GM18861 (cell line): ENCODE measurements at regions not wholly inside any gene's neighbourhood (a gene's known extent, or its start where the extent isn't known, plus 50 kb on each side); places are given as distances from the start of the nearest gene placed in this dataset.

Experiments used
- ATAC-seq: cut with Tn5 transposase; IDR thresholded peaks from one replicate; pipeline ENCODE4 v1.9.1; 2021; ENCODE audit not compliant: unreplicated experiment

DNA sequence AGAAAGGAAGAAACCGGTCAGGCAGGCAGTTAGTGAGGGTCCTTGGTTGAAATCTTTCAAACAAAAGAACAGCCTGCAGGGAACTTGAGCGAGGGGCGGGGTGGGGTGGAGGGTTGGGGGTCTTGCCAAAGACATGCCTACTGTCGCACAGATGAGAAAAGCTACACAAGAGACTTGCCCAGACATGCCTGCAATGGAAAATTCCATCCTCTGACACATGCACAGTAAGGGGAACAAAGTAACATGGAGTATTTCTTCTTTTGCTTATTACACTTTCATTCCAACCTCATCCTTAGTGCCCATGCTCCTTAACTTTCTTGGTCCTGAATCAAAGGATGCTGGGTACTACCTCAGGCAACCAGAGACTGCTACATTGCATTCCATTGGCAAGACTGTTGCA lies 1491.2 kb downstream of the STIM2 start:
- no peak for ATAC-seq

DNA sequence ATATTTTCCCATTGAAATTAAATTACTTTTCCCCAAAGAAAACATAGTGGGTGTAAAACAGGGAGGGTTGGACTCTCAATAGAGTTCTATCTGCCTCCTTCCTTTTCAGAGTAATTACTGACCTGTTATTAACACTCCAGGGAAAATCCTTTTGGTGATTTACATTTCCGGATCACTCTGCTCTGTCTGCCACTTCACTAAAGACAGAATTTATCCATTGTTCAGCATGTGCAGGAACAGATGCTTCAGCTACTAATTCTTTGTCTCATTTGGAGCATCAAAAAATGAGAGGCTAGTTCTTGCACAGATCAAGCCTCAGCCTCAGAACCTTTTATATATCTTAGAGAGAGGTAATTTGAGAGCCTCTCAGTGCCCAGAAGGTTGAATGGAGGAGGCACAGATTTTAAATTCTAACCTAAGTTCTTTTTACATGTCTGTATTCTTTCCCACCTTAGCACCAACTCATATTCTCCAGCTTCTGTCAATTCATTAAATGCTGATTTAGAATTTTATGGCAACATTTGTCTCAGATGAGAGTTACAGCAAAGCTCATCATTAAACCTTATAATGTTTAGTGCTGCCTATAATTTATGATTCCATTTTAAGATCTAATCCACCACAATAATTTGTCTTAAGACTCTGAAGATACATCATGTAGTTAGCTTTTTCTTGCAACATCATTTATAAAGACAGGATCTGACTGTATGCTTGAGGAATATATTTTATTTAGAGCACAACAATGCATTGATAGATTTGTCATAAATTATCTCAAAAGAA lies 1494.4 kb downstream of the STIM2 start:
- no peak for ATAC-seq

DNA sequence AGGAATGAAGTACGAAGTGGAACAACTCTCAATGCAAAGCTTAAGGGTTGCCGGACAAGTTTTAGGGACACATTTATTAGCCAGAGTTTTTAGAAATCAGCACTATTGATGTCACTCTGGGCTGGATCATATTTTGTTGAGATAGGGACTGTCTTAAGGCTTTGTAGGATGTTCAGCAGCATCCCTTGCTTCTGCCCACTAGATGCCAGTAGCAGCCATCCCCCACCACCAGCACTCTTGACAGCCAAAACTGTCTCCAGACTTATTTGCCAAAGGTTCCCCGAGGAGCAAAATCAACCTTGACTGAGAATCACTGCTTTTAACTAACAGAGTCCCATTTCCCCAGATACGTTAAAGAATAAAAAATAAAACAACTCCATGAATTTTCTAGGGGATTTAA lies 1497.3 kb downstream of the STIM2 start:
- no peak for ATAC-seq

DNA sequence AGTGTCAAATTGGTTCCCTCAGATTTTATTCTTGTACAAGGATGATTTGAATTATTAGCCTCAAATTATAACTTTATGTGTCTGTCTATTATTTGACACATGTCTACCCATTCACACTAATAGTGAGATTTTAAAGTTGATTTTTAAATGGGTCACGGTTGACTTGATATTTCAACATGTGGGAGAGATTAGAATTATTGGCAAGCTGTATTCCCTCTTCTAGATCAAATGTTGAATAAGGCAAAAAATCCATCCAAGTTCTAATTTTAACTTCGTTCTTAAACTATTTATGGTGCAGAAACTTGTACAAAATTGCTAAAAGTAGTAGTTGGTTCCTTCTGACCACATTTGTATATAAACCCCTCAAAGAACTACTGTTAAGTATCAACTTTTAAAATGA lies 1498.0 kb downstream of the STIM2 start:
- no peak for ATAC-seq

DNA sequence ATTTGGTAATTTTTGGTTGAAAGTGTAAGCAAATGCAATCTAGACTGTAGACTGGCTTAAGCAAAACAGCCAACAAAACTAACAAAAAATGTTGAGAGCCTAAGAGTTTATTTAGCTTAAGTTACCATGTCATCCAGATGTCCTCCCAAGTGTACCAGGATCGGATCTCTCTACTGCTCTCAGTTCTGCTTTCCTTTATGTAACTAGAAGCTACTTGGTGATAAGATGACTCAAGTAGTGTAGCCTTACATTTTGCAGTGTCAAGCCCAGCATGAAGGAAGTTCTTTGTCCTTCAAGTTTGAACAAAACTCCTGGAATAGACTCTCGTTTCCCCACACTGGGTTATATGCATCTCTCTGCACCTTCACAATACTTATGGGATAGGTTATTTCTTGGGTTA lies 1500.0 kb downstream of the STIM2 start:
- no peak for ATAC-seq

DNA sequence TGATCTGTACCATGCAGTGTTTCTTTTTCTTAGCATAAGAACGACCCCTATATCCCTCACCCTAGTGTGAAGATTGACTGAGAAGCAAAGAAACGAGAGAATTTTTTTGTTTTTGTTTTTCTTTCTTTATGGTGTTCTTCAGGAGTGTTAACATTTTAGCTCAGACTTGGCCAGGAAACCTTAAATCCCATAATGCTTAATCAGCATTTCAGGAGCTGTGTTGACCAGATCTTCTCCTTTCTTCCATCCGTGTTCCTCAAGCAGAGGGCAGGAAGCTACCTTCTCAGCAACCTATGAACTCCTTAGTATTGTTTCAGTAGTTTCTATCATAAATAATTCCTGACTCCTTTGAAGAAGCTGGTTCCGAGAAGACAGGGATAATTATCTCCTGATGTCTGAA lies 1501.5 kb downstream of the STIM2 start:
- ATAC-seq = no peak

DNA sequence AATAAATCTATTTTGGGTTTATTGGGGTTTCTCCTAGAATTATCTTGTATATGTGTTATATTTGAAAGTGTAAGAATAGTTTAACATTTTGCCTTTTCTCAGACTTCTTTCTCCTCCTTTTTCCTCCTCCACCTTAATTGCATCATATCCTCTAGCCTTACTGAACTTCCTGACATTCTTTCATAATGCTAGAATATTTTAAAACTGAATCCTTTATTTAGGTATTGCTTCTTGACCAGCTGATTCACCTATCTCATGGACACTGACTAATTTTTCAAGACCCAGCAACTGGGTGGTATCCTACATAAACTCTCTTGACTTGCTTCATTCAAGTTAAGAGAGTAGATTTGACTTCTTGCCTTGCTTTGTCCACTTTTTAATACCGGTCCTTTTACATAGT lies 1508.9 kb downstream of the STIM2 start:
- no peak for ATAC-seq

DNA sequence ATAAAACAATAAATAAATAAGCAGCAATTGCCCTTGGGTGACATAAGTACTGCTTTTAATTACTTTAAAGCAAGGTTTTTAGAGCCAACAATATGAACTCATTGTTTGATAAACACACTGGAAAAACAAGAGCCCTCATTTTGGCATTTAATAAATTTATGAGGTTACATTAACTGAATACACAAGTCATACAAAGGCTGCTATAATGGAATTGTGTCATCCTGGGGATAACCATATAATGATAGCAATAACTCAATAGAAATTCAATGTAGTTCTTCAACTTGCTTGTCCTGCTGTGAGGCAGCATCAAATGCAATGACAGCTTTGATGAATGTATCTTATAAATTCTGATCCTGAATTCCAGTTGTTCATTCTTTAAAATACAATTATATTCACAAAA lies 1512.5 kb downstream of the STIM2 start:
- no peak for ATAC-seq

DNA sequence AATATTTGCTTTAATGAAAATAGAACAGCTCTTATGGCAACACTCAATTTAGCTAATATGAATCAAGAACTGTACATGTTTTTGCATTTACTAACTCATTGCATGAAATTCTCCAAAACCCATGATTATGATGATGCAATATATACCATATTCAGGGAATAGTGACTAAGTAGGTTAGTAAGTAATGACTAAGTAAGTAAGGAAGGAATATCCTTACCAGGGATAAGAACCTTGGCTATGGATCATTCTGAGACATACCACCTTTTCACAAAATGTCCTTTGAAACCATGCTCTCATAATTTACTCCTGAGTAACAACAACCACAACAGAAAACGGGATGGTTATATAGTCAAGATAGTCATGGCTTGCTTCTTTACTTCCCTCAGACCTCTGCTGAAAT lies 1513.0 kb downstream of the STIM2 start:
- no peak for ATAC-seq

DNA sequence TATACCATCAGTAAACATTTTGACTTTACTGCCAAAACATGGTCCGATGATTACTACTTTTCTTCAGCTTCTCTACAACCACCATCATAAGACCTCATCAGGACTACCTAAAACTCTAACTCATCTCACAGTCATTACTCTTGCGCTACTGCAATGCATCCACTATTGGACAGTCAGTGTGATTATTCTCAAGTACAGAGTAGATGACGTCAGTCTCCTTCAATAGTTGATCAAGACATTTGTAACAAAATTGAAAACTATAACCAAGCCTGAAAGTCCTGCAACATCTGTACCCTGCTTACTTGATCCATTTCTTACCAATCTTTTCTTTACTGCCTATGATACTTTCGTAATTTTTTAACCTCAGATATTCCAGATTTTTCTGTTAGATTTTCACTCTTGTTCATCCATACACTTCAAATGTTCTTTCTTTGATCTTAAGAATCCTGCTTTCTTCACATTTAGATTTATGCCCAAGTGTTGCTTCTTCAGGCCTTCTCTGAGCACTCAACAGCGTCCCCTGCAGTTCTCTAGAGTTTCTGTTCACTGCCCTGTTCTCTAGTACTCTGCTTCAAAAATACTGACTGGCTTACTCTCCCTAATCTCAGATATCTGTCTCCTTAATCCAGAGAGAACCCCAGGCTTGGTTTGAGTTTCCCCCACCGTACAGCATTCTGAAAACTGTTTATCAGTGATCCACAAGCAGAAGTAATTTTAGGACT lies 1517.6 kb downstream of the STIM2 start:
- no peak for ATAC-seq

DNA sequence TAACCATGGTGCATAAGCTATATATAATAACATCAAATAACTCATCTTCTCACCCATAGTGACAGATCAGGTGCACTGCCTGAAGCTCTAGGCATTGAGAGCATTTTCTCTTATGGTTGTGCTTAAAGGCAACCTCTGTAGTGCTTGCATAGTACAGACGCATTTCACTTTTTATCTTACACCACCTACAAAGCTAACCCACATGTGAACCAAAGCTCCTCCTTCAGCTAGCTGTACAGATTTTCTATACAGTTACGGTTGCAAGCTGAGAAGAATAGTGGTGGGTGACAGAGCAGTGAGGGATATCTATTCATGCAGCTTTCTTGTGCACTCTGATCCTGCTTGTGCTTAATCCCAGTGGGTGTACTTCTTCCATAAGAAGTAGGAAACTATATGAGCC lies 1525.2 kb downstream of the STIM2 start:
- no peak for ATAC-seq

DNA sequence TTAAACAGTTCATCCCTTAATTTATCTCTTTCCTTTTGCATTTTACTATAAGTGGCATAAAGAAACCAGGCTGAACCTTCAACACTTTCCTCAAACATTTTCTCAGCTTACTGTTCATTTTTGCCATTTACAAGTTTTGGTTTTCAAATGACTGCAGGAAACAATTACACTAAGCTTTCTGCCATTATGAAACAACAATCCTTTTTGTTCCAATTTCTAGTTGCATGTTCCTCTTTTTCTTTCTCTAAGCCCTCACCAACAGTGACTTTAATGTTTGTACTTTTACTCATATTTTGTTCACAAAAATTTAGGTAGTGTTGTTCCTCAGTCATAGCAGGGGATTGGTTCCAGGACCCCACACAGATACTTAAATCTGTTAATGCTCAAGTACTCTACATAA lies 1526.1 kb downstream of the STIM2 start:
- no peak for ATAC-seq

DNA sequence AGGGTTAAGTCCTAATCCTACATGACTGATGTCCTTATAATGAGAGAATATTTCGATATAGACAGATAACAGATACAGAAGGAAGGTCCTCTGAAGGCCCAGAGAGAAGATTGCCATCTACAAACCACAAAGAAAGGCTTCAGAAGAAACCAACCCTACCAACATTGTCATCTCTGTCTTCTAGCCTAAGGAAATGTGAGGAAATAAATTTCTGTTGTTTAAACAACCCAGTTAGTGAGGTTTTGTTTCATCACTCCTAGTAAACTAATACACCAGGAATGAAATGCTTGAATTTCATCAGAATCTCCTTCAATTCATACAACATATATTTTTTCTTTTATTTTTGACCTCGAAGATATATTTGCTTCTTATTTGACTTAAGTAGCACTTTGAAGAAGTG lies 1527.8 kb downstream of the STIM2 start:
- ATAC-seq = no peak

DNA sequence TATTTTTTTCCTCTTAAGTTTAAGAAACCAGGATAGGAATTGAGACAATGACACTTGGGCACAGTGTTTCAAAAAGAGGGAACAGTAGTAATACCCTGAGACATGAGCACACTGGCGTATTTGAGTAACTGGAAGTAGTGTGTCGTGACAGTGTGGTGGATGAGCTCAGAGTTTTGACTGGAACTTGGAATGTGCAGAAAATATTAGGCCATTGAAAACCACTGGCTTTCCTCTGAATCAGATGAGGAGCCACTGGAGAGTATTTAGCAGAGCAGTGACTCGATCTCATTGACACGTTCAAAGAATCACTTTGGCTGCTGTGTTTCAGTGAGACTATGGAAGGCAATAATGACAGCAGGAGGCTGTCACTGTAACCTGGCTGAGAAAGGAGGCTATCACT lies 1531.2 kb downstream of the STIM2 start:
- ATAC-seq = no peak

DNA sequence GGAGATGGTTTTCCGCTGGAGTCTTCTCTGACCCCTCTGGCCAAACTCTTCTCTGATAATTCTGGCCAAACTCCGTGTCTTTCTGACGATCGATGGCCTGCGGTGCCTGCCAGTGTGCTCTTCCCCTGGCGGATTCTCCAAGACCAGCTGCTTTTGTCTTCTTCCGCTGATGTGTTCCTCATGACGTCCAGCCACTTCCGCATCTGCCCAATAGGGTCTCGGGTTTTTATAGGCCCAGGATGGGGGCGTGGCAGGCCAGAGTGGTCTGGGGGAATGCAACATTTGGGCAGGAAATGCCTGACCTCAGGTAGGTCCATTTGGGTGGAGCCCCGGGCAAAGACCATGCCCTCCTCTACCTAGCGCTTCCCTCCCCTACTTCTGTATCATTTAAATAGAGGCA lies 1542.1 kb downstream of the STIM2 start:
- no peak for ATAC-seq

DNA sequence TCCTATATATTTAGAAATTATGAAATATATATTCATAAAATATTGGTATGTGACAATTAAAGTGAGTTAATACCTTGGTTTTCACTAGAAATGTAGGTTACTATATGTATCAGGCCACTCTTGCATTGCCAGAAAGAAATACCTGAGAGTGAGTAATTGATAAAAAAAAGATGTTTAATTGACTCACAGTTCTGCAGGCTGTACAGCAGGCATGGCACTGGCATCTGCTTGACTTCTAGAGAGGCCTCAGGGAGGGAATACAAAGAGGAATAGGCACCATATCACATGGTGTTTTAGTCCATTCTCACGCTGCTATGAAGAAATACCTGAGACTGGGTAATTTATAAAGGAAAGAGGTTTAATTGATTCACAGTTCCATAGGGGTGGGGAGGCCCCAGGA lies 1560.6 kb downstream of the STIM2 start:
- ATAC-seq = no peak

DNA sequence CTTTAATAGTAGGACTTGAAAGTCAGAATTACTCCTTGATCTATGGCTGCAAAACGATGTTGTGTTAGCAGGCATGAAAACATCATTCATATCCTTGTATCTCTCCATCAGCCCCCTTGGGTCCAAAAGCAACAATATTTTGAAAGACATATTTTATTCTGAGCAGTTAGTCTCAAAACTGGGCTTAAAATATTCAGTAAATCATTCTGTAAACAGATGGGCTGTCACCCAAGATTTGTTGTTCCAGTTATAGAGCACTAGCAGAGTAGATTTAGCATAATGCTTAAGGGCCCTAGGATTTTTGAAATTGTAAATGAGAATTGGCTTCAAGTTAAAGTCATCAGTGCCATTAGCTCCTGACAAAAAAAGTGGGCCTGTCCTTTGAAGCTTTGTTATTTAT lies 1565.6 kb downstream of the STIM2 start:
- no peak for ATAC-seq

DNA sequence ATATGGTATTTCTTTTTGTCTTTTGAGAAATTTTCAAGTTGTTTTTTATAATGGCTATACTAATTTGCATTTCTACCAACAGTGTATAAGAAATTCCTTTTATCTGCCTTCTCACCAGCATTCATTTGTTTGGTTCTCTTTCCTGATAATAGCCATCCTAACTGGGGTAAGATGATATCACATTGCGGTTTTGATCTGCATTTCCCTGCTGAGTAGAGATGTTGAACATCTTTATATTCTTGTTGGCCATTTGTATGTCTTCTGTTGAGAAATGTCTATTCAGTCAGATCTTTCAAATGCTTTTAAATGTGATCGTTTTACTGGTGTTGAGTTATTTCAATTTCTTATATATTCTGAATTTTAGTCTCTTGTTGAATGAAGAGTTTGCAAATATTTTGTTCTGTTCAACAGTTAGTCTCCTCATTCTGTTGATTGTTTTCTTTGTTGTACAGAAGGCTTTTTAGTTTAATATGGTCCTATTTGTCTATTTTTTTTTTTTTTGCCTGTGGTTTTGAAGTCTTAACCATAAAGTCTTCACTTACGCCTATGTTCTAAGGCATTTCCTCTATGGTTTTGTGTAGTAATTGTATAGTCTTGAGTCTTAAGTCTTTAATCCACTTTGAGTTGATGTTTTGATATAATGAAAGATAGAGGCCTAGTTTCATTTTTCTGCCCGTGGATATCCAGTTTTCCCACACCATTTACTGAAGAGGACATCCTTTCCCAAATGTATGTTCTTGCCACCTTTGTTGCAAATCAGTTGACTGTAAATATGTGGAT lies 1566.9 kb downstream of the STIM2 start:
- ATAC-seq = no peak

DNA sequence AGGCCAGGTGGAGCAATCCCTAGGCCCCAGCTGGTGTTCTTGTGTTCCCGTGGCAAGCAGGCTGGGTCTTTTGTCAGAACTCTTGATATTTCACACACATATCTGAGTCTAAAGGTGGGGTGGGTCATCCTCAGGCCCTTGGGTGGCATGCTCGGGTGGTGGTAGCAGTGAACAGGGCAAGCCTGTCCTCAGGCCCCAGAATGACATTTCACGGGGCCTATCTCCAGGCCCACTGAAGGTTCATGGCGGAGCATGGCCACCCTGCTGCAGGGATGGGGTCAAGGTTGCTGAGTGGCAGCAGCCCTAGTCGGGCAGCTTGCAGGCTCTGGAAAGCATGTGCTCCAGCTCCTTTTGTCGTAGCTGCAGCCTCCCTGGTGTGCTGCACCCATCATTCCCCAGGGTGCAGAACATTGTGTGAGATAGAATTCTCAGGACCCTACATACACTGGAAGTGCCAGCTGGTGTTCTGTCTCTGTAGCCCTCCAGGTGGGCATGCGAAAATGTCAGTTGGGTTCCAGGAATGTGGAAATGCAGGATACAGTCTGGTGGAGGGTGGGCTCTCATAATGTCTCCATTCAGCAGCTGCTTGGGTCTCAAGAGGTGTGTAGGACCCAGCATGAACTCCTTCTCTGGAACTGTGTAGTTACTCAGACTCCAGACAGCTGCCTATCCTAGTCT lies 1571.8 kb downstream of the STIM2 start:
- no peak for ATAC-seq

DNA sequence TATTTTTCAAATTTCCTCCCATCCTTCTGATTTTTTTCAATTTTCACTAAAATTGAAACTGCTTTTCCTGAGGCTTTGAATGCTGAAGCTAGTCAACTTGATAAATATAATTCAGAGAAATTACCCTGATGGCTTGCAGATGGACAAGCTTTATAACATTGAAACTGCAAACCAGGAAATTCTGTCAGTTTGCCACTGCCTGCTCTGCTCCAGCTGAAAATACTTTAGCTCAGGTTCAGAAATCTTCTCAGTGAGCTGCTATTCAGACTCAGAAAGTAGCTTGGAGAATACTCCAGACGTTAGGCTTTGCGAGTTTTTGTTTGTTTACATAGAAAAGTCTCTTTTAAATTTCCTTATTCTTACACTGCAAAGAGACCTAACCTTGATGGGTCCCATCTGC lies 1574.7 kb downstream of the STIM2 start:
- ATAC-seq = no peak
